ENCODE measurements at regions not wholly inside any gene's neighbourhood (a gene's known extent, or its start where the extent isn't known, plus 50 kb on each side); places are given as distances from the start of the nearest gene placed in this dataset.
"Not testable (repeated sequence)": the region's sequence is repeated elsewhere in the genome, so short reads cannot be mapped to it uniquely, and the experiment has no call there.

- DNase-seq (no peak), ATAC-seq (no peak)
- Histone ChIP-seq H3K36me3 (ENCODE audit: low read depth) (no peaks in the 10 kb centered on the region), H3K4me1 (ENCODE audit: low read depth) (no peaks in the 10 kb centered on the region), H3K9me3 (peaks cover 3% of the 10 kb centered on the region), H3K4me3 (no peak overlapping the region)
- TF ChIP-seq CTCF (IDR thresholded peaks at IDR 0.05) = no peak
- intact Hi-C loops (cut with DNase I, micrococcal nuclease) = no loop called here
These were observed 127.9 kb upstream of the AR start for GRCh38 chrX:67415937-67416336.

- no peak for ATAC-seq
- peaks cover 6% of the 10 kb centered on the region for H3K9me3 ChIP-seq
- no peaks in the 10 kb centered on the region for H3K36me3 ChIP-seq (ENCODE audit: low read depth)
- TF ChIP-seq CTCF (IDR thresholded peaks at IDR 0.05) = no peak
- no peaks in the 10 kb centered on the region for H3K4me1 ChIP-seq (ENCODE audit: low read depth)
- no peak for DNase-seq
- H3K4me3 ChIP-seq = no peak overlapping the region
- intact Hi-C loops (cut with DNase I, micrococcal nuclease) = no loop called here
These were observed 116.9 kb upstream of the AR start for GRCh38 chrX:67426946-67427345.

- DNase-seq (no peak), ATAC-seq (no peak)
- no peak for TF ChIP-seq CTCF (IDR thresholded peaks at IDR 0.05)
- peaks cover 2% of the 10 kb centered on the region for H3K9me3 ChIP-seq
- H3K4me1 ChIP-seq (ENCODE audit: low read depth) = no peaks in the 10 kb centered on the region
- H3K36me3 ChIP-seq (ENCODE audit: low read depth) = no peaks in the 10 kb centered on the region
- intact Hi-C loops (cut with DNase I, micrococcal nuclease) = no loop called here
- H3K4me3 ChIP-seq = no peak overlapping the region
These were observed 108.3 kb upstream of the AR start for GRCh38 chrX:67435536-67435935.

GRCh38 chrX:67436867-67437266 lies 107.0 kb upstream of the AR start:
- Histone ChIP-seq H3K4me3 (no peak overlapping the region), H3K36me3 (ENCODE audit: low read depth) (no peaks in the 10 kb centered on the region), H3K9me3 (no peaks in the 10 kb centered on the region), H3K4me1 (ENCODE audit: low read depth) (no peaks in the 10 kb centered on the region)
- intact Hi-C loops (cut with DNase I, micrococcal nuclease) = no loop called here
- no peak for TF ChIP-seq CTCF (IDR thresholded peaks at IDR 0.05)
- DNase-seq (no peak), ATAC-seq (no peak)

GRCh38 chrX:67437821-67438220 lies 106.0 kb upstream of the AR start:
- Histone ChIP-seq H3K4me3 (no peak overlapping the region), H3K9me3 (no peaks in the 10 kb centered on the region), H3K36me3 (ENCODE audit: low read depth) (no peaks in the 10 kb centered on the region), H3K4me1 (ENCODE audit: low read depth) (no peaks in the 10 kb centered on the region)
- no peak for DNase-seq
- no peak for ATAC-seq
- intact Hi-C loops (cut with DNase I, micrococcal nuclease) = no loop called here
- no peak for TF ChIP-seq CTCF (IDR thresholded peaks at IDR 0.05)

GRCh38 chrX:67475259-67475658 lies 68.6 kb upstream of the AR start:
- DNase-seq; H3K9me3 ChIP-seq; intact Hi-C loops (cut with DNase I, micrococcal nuclease); H3K4me3 ChIP-seq; ATAC-seq; H3K36me3 ChIP-seq (ENCODE audit: low read depth); H3K4me1 ChIP-seq (ENCODE audit: low read depth): not testable (repeated sequence)
